ENCODE measurements at regions not wholly inside any gene's neighbourhood (a gene's known extent, or its start where the extent isn't known, plus 50 kb on each side); places are given as distances from the start of the nearest gene placed in this dataset.

DNA sequence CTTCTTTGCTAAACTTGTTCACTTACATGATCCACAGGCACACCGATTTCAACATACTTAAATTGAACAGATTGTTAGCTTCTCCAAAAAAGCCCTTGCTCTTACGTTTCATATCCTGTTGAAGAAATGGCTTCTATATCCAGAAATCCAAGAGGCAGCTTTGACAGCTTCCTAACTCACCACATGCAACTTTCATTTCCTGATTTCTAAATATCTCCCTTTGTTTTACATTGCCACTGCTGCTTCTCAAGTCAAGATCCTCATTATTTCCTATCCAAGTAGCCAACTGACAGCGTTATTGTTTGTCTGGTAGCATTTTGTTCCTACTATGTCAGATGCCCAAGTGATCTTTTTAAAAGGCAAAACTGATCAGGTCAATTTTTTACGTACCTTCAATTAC lies 913.2 kb upstream of the TYRP1 start:
- no peak overlapping the region for H3K4me3 ChIP-seq (ENCODE audit: control extremely low read depth in 1 of 5, extremely low read depth in 1 of 5, insufficient read depth in 1 of 5, low read depth in 2 of 5, low read length in 4 of 5)
- H3K4me1 ChIP-seq (ENCODE audit: control insufficient read depth in 2 of 2, insufficient read depth in 2 of 2, low read length in 2 of 2): no peaks in the 10 kb centered on the region
- no peak overlapping the region for H3K4me2 ChIP-seq (replicated peaks; ENCODE audit: low read depth, low read length, poor library complexity, severe bottlenecking)
- no peak for DNase-seq
- no peak for ATAC-seq (ENCODE audit: low read depth)
- no peaks in the 10 kb centered on the region for H4K20me1 ChIP-seq (ENCODE audit: control insufficient read depth, insufficient read depth, low read length, poor library complexity, severe bottlenecking)
- no peak overlapping the region for H3K4me3 Mint-ChIP-seq
- TF ChIP-seq EZH2 (IDR thresholded peaks at IDR 0.05; ENCODE audit: borderline replicate concordance, insufficient read depth, low read depth, low read length, poor library complexity, severe bottlenecking): no peak
- TF ChIP-seq, protein P1, sequence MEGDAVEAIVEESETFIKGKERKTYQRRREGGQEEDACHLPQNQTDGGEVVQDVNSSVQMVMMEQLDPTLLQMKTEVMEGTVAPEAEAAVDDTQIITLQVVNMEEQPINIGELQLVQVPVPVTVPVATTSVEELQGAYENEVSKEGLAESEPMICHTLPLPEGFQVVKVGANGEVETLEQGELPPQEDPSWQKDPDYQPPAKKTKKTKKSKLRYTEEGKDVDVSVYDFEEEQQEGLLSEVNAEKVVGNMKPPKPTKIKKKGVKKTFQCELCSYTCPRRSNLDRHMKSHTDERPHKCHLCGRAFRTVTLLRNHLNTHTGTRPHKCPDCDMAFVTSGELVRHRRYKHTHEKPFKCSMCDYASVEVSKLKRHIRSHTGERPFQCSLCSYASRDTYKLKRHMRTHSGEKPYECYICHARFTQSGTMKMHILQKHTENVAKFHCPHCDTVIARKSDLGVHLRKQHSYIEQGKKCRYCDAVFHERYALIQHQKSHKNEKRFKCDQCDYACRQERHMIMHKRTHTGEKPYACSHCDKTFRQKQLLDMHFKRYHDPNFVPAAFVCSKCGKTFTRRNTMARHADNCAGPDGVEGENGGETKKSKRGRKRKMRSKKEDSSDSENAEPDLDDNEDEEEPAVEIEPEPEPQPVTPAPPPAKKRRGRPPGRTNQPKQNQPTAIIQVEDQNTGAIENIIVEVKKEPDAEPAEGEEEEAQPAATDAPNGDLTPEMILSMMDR (IDR thresholded peaks at IDR 0.05): no peak
- H3K27me3 Mint-ChIP-seq: no peaks in the 10 kb centered on the region
- no peak overlapping the region for H3K27ac Mint-ChIP-seq
- POLR2A ChIA-PET: no interaction called here
- peaks cover 4% of the 10 kb centered on the region for H3K9me3 Mint-ChIP-seq (ENCODE audit: insufficient read depth)
- no peaks in the 10 kb centered on the region for H3K79me2 ChIP-seq (ENCODE audit: control insufficient read depth, insufficient read depth, low read length)
- H3K36me3 ChIP-seq (replicated peaks in 1 of 2; ENCODE audit: control extremely low read depth in 1 of 2, control insufficient read depth in 1 of 2, extremely low read depth in 1 of 2, insufficient read depth in 2 of 2, low read length in 1 of 2): no peaks in the 10 kb centered on the region
- H3K4me1 Mint-ChIP-seq: no peaks in the 10 kb centered on the region
- H3K27me3 ChIP-seq (replicated peaks in 1 of 4; ENCODE audit: control extremely low read depth in 1 of 4, control insufficient read depth in 3 of 4, insufficient read depth in 4 of 4, low read length in 3 of 4): no peaks in the 10 kb centered on the region
- H2AFZ ChIP-seq (ENCODE audit: insufficient read depth, low read depth, low read length, poor library complexity, severe bottlenecking): no peak overlapping the region
- no peaks in the 10 kb centered on the region for H3K9me3 ChIP-seq (ENCODE audit: control extremely low read depth in 1 of 3, control insufficient read depth in 2 of 3, insufficient read depth in 1 of 3, low read length in 2 of 3)
- H3K27ac ChIP-seq (ENCODE audit: low read length in 2 of 2): no peak overlapping the region
- intact Hi-C loops (cut with micrococcal nuclease): no loop called here
- WGBS (ENCODE audit: insufficient coverage): 46% methylated on average over 2 of the region's 4 CpGs
- no peak overlapping the region for H3K9ac ChIP-seq (ENCODE audit: low read length)
- CTCF ChIA-PET: no interaction called here

DNA sequence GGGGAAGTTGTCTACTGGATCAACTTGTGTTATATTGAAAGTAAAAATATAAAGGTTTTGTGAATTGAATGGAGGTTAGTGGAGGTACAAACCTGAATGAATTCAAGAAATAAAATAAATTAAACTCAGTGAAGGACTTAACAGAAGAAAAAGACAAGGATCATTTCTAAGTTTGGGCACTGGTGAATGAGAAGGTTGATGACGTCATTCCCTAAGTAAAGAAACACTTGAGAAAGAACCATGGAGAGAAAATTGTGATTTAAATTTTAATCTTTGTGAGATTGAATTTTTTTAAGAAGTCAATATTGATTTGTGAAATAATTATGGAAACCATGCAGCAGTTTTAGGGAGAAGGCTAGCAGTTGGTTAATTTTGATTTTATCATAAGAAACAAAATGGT lies 900.3 kb upstream of the TYRP1 start:
- Histone ChIP-seq H3K4me1 (ENCODE audit: control insufficient read depth in 2 of 2, insufficient read depth in 2 of 2, low read length in 2 of 2) (no peaks in the 10 kb centered on the region), H4K20me1 (ENCODE audit: control insufficient read depth, insufficient read depth, low read length, poor library complexity, severe bottlenecking) (no peaks in the 10 kb centered on the region), H3K27ac (ENCODE audit: low read length in 2 of 2) (no peak overlapping the region), H3K36me3 (replicated peaks in 1 of 2; ENCODE audit: control extremely low read depth in 1 of 2, control insufficient read depth in 1 of 2, extremely low read depth in 1 of 2, insufficient read depth in 2 of 2, low read length in 1 of 2) (no peaks in the 10 kb centered on the region), H3K79me2 (ENCODE audit: control insufficient read depth, insufficient read depth, low read length) (no peaks in the 10 kb centered on the region), H3K4me3 (ENCODE audit: control extremely low read depth in 1 of 5, extremely low read depth in 1 of 5, insufficient read depth in 1 of 5, low read depth in 2 of 5, low read length in 4 of 5) (no peak overlapping the region), H2AFZ (ENCODE audit: insufficient read depth, low read depth, low read length, poor library complexity, severe bottlenecking) (no peak overlapping the region), H3K9ac (ENCODE audit: low read length) (no peak overlapping the region), H3K9me3 (ENCODE audit: control extremely low read depth in 1 of 3, control insufficient read depth in 2 of 3, insufficient read depth in 1 of 3, low read length in 2 of 3) (peaks cover 0 to 10% (median 0%) of the 10 kb centered on the region in 3 donors), H3K27me3 (replicated peaks in 1 of 4; ENCODE audit: control extremely low read depth in 1 of 4, control insufficient read depth in 3 of 4, insufficient read depth in 4 of 4, low read length in 3 of 4) (no peaks in the 10 kb centered on the region), H3K4me2 (replicated peaks; ENCODE audit: low read depth, low read length, poor library complexity, severe bottlenecking) (no peak overlapping the region)
- ChIA-PET CTCF (no interaction called here), POLR2A (no interaction called here)
- ATAC-seq (ENCODE audit: low read depth) (no peak), DNase-seq (no peak)
- Mint-ChIP-seq H3K9me3 (ENCODE audit: insufficient read depth) (no peaks in the 10 kb centered on the region), H3K4me1 (no peaks in the 10 kb centered on the region), H3K4me3 (no peak overlapping the region), H3K27me3 (no peaks in the 10 kb centered on the region), H3K27ac (no peak overlapping the region)
- TF ChIP-seq, protein P1 (IDR thresholded peaks at IDR 0.05): no peak
- no peak for TF ChIP-seq EZH2 (IDR thresholded peaks at IDR 0.05; ENCODE audit: borderline replicate concordance, insufficient read depth, low read depth, low read length, poor library complexity, severe bottlenecking)
- WGBS (ENCODE audit: insufficient coverage): 100% methylated on average over 1 of the region's 1 CpG
- intact Hi-C loops (cut with micrococcal nuclease): no loop called here

All from B cell (primary cell).